A549 (cell line): ENCODE measurements at regions not wholly inside any gene's neighbourhood (a gene's known extent, or its start where the extent isn't known, plus 50 kb on each side); places are given as distances from the start of the nearest gene placed in this dataset.

Experiments used
- CEBPB ChIP-seq, 2 experiments: fragments of >200 bp in 1 of 2; sonication (Bioruptor Twin) in 1 of 2; formaldehyde crosslinking in 1 of 2; IDR thresholded peaks; 2 replicates each; pipeline ENCODE4 v1.6.1; 2012 to 2016
- CHD4 ChIP-seq: fragments of 200-600 bp; sonication (generic); IDR thresholded peaks from 2 replicates; pipeline ENCODE4 v1.6.1; 2016; ENCODE audit warnings: antibody characterized with exemption, mild to moderate bottlenecking, borderline replicate concordance
- EP300 ChIP-seq, 2 experiments: fragments of >200 bp; sonication (Bioruptor Twin); formaldehyde crosslinking; IDR thresholded peaks; 2 replicates in 1 of 2; 3 replicates in 1 of 2; pipeline ENCODE4 v1.6.1; 2016 to 2017
- MYC ChIP-seq: IDR thresholded peaks from 2 replicates; pipeline ENCODE4 v1.6.1; 2012; ENCODE audit warnings: mild to moderate bottlenecking, inconsistent platforms, low read length, improper control_type of control experiment, borderline replicate concordance
- NR3C1 ChIP-seq: fragments of >200 bp; sonication (Bioruptor Twin); formaldehyde crosslinking; IDR thresholded peaks from 3 replicates; pipeline ENCODE4 v1.6.1; 2017
- POLR2A ChIP-seq: IDR thresholded peaks from 2 replicates; pipeline ENCODE4 v1.6.1; 2012; ENCODE audit warnings: mild to moderate bottlenecking, low read length
- RFX5 ChIP-seq: fragments of 450-650 bp; IDR thresholded peaks from 2 replicates; pipeline ENCODE4 v1.7.1; 2014; ENCODE audit warnings: antibody characterized with exemption, mild to moderate bottlenecking, moderate library complexity
- SMC3 ChIP-seq: fragments of >200 bp; sonication (Bioruptor Twin); formaldehyde crosslinking; IDR thresholded peaks from 3 replicates; pipeline ENCODE4 v1.6.1; 2018; ENCODE audit warnings: inconsistent platforms
- TFCP2L1 ChIP-seq: fragments of 250-450 bp; sonication (Bioruptor Pico); IDR thresholded peaks from 2 replicates; pipeline ENCODE4 v1.5.0; 2021; ENCODE audit warnings: mild to moderate bottlenecking
- ZFP36 ChIP-seq: fragments of 450-650 bp; IDR thresholded peaks from 2 replicates; pipeline ENCODE4 v1.6.1; 2014; ENCODE audit warnings: borderline replicate concordance; ENCODE audit not compliant: partially characterized antibody
- TF ChIP-seq, protein P1 (sequence below): fragments of >200 bp; sonication (Bioruptor Twin); formaldehyde crosslinking; IDR thresholded peaks from 3 replicates; pipeline ENCODE4 v1.5.1; 2016
- TF ChIP-seq, protein P2 (sequence below): IDR thresholded peaks from 2 replicates; pipeline ENCODE4 v1.6.1; 2012

DNA sequence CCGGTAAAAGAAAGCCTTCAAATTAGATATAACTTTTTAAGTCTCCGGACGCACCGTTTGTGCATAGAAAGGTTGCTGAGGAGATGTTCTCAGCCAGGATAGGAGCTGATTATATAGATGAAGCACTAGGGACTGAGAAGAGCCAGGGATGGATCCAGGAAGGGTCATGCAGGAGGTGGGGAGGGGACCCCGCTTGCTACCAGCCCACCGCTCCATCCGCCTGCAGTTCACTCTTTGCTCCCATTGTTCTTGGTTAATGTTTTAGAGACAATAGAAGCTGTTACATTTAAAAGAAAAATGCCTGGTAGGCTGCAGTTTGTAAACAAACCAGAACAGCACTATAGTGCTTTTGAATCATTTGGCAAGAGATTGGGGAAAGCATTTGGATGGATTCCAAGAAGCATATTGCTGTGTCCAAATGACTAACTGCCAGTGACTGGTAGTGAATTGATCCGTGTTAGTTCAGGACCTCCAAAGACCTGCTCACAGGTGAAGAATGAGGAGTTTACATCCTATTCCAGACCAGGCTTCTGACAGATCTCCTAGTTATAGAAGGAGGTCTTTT, 175.9 kb upstream of the TAC1 start:
- no peak for TF ChIP-seq MYC
- no peak for TF ChIP-seq SMC3
- no peak for TF ChIP-seq TFCP2L1 (CRISPR knock-in tag)
- TF ChIP-seq, protein P1, sequence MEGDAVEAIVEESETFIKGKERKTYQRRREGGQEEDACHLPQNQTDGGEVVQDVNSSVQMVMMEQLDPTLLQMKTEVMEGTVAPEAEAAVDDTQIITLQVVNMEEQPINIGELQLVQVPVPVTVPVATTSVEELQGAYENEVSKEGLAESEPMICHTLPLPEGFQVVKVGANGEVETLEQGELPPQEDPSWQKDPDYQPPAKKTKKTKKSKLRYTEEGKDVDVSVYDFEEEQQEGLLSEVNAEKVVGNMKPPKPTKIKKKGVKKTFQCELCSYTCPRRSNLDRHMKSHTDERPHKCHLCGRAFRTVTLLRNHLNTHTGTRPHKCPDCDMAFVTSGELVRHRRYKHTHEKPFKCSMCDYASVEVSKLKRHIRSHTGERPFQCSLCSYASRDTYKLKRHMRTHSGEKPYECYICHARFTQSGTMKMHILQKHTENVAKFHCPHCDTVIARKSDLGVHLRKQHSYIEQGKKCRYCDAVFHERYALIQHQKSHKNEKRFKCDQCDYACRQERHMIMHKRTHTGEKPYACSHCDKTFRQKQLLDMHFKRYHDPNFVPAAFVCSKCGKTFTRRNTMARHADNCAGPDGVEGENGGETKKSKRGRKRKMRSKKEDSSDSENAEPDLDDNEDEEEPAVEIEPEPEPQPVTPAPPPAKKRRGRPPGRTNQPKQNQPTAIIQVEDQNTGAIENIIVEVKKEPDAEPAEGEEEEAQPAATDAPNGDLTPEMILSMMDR: no peak
- no peak for TF ChIP-seq EP300 (IDR thresholded peaks at IDR 0.05)
- TF ChIP-seq NR3C1: no peak
- TF ChIP-seq, protein P2, sequence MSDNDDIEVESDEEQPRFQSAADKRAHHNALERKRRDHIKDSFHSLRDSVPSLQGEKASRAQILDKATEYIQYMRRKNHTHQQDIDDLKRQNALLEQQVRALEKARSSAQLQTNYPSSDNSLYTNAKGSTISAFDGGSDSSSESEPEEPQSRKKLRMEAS: no peak
- no peak for TF ChIP-seq RFX5
- TF ChIP-seq POLR2A: no peak
- no peak for TF ChIP-seq CHD4
- TF ChIP-seq ZFP36: no peak
- TF ChIP-seq CEBPB (IDR thresholded peaks at IDR 0.05): no peak
